NT2/D1 (cell line): ENCODE measurements at regions not wholly inside any gene's neighbourhood (a gene's known extent, or its start where the extent isn't known, plus 50 kb on each side); places are given as distances from the start of the nearest gene placed in this dataset.

Source experiments
- SUZ12 ChIP-seq: IDR thresholded peaks from 2 replicates; pipeline ENCODE4 v1.6.1; 2011; ENCODE audit not compliant: insufficient read length, insufficient read depth; ENCODE audit errors: extremely low read depth
- YY1 ChIP-seq: IDR thresholded peaks from 2 replicates; pipeline ENCODE4 v1.6.1; 2011; ENCODE audit not compliant: insufficient read length, insufficient read depth
- ZNF274 ChIP-seq: IDR thresholded peaks from 2 replicates; pipeline ENCODE4 v1.6.1; 2011; ENCODE audit warnings: mild to moderate bottlenecking, low read depth, low read length

DNA sequence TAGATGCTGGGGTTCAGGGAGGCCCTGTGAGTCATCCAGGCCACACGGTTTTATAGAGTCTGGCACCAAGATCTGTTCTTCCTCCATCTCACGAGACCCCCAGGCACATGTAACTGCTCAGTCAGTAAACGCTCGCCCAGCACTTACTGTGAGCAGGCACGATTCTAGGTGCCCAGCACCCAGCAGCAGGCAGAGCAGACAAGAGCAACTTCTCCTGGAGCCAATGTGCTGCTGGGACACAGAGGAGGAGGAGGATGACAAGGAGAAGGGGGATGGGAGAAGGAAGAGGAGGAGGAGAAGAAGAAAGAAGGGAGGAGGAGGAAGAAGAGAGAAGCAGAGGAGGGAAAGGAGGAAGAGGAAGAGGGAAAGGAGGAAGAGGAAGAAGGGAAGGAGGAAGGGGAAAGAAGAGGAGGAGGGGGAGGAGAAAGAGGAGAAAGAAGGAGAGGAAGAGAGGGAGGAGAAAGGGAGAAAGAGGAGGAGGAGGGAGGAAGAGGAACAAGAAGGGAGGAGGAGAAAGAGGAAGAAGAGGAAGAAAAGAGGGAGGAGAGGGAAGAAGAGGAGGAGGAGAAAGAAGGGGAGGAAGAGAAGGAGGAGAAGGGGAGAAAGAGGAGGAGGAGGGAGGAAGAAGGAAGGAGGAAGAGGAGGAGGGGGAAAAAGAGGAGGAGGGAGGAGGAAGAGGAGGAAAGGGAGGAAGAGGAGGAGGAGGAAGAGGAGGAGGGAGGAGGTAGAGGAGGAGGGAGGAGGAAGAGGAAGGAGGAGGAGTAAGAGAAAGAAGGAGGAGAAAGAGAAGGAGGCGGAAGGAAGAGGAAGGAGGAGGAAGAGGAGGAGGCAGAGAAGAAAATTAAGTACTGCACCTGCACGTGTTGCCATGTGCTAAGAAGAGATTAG is 77.6 kb upstream of the RTL6 start:
- TF ChIP-seq YY1 (no peak), SUZ12 (no peak), ZNF274 (no peak)
